Duodenal mucosa (tissue), 2 donors: ENCODE measurements at regions not wholly inside any gene's neighbourhood (a gene's known extent, or its start where the extent isn't known, plus 50 kb on each side); places are given as distances from the start of the nearest gene placed in this dataset.

Source experiments
- H3K27ac ChIP-seq: one replicate; pipeline ENCODE4 v1.7.0; 2013; ENCODE audit warnings: low read depth, low read length
- H3K27me3 ChIP-seq, 2 donors: one replicate each; pipeline ENCODE4 v1.7.0; 2013; ENCODE audit warnings: low read length in 2 of 2, control low read depth in 1 of 2; ENCODE audit not compliant: insufficient read depth in 2 of 2, control insufficient read depth in 1 of 2
- H3K36me3 ChIP-seq, 2 donors: one replicate each; pipeline ENCODE4 v1.7.0; 2013; ENCODE audit warnings: low read length in 2 of 2, control low read depth in 1 of 2; ENCODE audit not compliant: insufficient read depth in 2 of 2, control insufficient read depth in 1 of 2
- H3K4me1 ChIP-seq, 2 donors: one replicate each; pipeline ENCODE4 v1.7.0; 2013; ENCODE audit warnings: low read length in 2 of 2, control low read depth in 1 of 2; ENCODE audit not compliant: insufficient read depth in 2 of 2, control insufficient read depth in 1 of 2
- H3K4me3 ChIP-seq, 2 donors: one replicate each; pipeline ENCODE4 v1.7.0; 2013; ENCODE audit warnings: low read length in 2 of 2, low read depth in 1 of 2
- H3K9ac ChIP-seq, 2 donors: one replicate each; pipeline ENCODE4 v1.7.0; 2013; ENCODE audit warnings: low read length in 2 of 2, low read depth in 1 of 2
- H3K9me3 ChIP-seq, 2 donors: one replicate each; pipeline ENCODE4 v1.7.0; 2013; ENCODE audit warnings: low read length in 2 of 2, control low read depth in 1 of 2; ENCODE audit not compliant: control insufficient read depth in 1 of 2

GRCh38 chr13:32905063-32905863 is 111.0 kb upstream of the KL start:
- H3K4me1 ChIP-seq: peaks cover 0 to 10% of the 10 kb centered on the region in 2 donors
- no peak overlapping the region for H3K9ac ChIP-seq
- no peak overlapping the region for H3K27ac ChIP-seq
- H3K4me3 ChIP-seq: no peak overlapping the region
- H3K9me3 ChIP-seq: no peaks in the 10 kb centered on the region
- H3K27me3 ChIP-seq: no peaks in the 10 kb centered on the region
- no peaks in the 10 kb centered on the region for H3K36me3 ChIP-seq

GRCh38 chr13:32905864-32906180 is 110.4 kb upstream of the KL start:
- no peak overlapping the region for H3K9ac ChIP-seq
- H3K27me3 ChIP-seq: no peaks in the 10 kb centered on the region
- H3K4me3 ChIP-seq: no peak overlapping the region
- no peaks in the 10 kb centered on the region for H3K36me3 ChIP-seq
- H3K27ac ChIP-seq: no peak overlapping the region
- peaks cover 0 to 10% of the 10 kb centered on the region in 2 donors for H3K4me1 ChIP-seq
- no peaks in the 10 kb centered on the region for H3K9me3 ChIP-seq

- H3K9ac ChIP-seq: no peak overlapping the region
These were observed 109.0 kb upstream of the KL start for GRCh38 chr13:32907211-32907610.

GRCh38 chr13:32910530-32910929 is 105.7 kb upstream of the KL start:
- Histone ChIP-seq H3K27me3 (no peaks in the 10 kb centered on the region), H3K9ac (no peak overlapping the region), H3K4me1 (peaks cover 0 to 8% of the 10 kb centered on the region in 2 donors), H3K9me3 (no peaks in the 10 kb centered on the region), H3K4me3 (no peak overlapping the region), H3K27ac (no peak overlapping the region), H3K36me3 (no peaks in the 10 kb centered on the region)

More at GRCh38 chr13:32907211-32907610, 109.0 kb upstream of the KL start:
- Histone ChIP-seq H3K27ac (no peak overlapping the region), H3K4me3 (no peak overlapping the region), H3K9me3 (no peaks in the 10 kb centered on the region), H3K36me3 (no peaks in the 10 kb centered on the region), H3K4me1 (peaks cover 0 to 10% of the 10 kb centered on the region in 2 donors), H3K27me3 (no peaks in the 10 kb centered on the region)

- Histone ChIP-seq H3K9ac (no peak overlapping the region), H3K27me3 (no peaks in the 10 kb centered on the region), H3K4me3 (no peak overlapping the region), H3K36me3 (no peaks in the 10 kb centered on the region), H3K9me3 (no peaks in the 10 kb centered on the region), H3K4me1 (no peaks in the 10 kb centered on the region), H3K27ac (no peak overlapping the region)
These were observed 104.7 kb upstream of the KL start for GRCh38 chr13:32911506-32911905.

GRCh38 chr13:32914686-32915085 is 101.5 kb upstream of the KL start:
- H3K36me3 ChIP-seq: no peaks in the 10 kb centered on the region
- no peak overlapping the region for H3K4me3 ChIP-seq
- no peaks in the 10 kb centered on the region for H3K9me3 ChIP-seq
- no peak overlapping the region for H3K9ac ChIP-seq
- no peaks in the 10 kb centered on the region for H3K27me3 ChIP-seq
- H3K27ac ChIP-seq: no peak overlapping the region
- no peaks in the 10 kb centered on the region for H3K4me1 ChIP-seq

- H3K4me1 ChIP-seq: no peaks in the 10 kb centered on the region
- H3K9me3 ChIP-seq: no peaks in the 10 kb centered on the region
- no peak overlapping the region for H3K27ac ChIP-seq
- no peak overlapping the region for H3K9ac ChIP-seq
- H3K4me3 ChIP-seq: no peak overlapping the region
- H3K36me3 ChIP-seq: no peaks in the 10 kb centered on the region
- H3K27me3 ChIP-seq: no peaks in the 10 kb centered on the region
These were observed 98.7 kb upstream of the KL start for GRCh38 chr13:32917504-32917903.

- Histone ChIP-seq H3K4me3 (no peak overlapping the region), H3K27me3 (no peaks in the 10 kb centered on the region), H3K9me3 (no peaks in the 10 kb centered on the region), H3K36me3 (no peaks in the 10 kb centered on the region), H3K9ac (no peak overlapping the region), H3K4me1 (no peaks in the 10 kb centered on the region), H3K27ac (no peak overlapping the region)
These were observed 92.5 kb upstream of the KL start for GRCh38 chr13:32923725-32924124.

GRCh38 chr13:32924886-32925285 is 91.3 kb upstream of the KL start:
- Histone ChIP-seq H3K4me3 (no peak overlapping the region), H3K4me1 (no peaks in the 10 kb centered on the region), H3K9ac (no peak overlapping the region), H3K27ac (no peak overlapping the region), H3K27me3 (no peaks in the 10 kb centered on the region), H3K36me3 (no peaks in the 10 kb centered on the region), H3K9me3 (no peaks in the 10 kb centered on the region)

GRCh38 chr13:32925506-32925905 is 90.7 kb upstream of the KL start:
- H3K27me3 ChIP-seq: no peaks in the 10 kb centered on the region
- no peaks in the 10 kb centered on the region for H3K4me1 ChIP-seq
- no peak overlapping the region for H3K27ac ChIP-seq
- no peaks in the 10 kb centered on the region for H3K36me3 ChIP-seq
- no peak overlapping the region for H3K9ac ChIP-seq
- H3K9me3 ChIP-seq: no peaks in the 10 kb centered on the region
- H3K4me3 ChIP-seq: no peak overlapping the region
